Ammon's horn (tissue), 1 donor: ENCODE measurements at regions not wholly inside any gene's neighbourhood (a gene's known extent, or its start where the extent isn't known, plus 50 kb on each side); places are given as distances from the start of the nearest gene placed in this dataset.

Source experiments
- DNase-seq: peaks from one replicate; pipeline ENCODE4 v3.0.0-alpha.2; 2016; ENCODE audit warnings: low spot score

DNA sequence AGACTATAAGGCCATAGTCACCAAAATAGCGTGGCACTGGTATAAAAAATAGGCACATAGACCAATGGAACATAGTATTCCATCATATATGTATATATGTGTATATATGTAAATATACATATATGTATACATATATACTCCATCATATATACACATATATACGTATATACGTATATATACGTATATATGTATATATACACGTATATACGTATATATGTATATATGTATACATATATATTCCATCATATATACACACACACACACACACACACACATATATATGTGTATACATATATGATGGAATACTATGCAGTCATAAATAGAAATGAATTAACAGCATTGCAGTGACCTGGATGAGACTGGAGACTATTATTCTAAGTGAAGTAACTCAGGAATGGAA is 204.6 kb downstream of the LTN1 start:
- DNase-seq: no peak

DNA sequence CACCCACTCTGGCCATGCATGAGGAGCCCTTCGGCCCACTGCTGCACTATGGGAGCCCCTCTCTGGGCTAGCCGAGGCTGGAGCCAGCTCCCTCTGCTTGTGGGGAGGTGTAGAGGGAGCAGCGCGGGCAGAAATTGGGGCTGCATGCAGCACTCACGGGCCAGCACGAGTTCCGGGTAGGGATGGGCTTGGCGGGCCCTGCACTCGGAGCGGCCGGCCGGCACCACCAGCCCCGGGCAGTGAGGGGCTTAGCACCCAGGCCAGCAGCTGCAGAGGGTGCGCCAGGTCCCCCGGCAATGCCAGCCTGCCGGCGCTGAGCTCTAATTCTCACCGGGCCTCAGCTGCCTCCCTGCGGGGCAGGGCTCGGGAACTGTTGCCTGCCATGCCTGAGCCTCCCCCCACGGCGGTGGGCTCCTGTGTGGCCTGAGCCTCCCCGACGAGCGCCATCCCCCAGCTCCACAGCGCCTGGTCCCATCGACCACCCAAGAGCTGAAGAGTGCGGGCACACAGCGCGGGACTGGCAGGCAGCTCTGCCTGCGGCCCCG is 209.0 kb downstream of the LTN1 start:
- no peak for DNase-seq

DNA sequence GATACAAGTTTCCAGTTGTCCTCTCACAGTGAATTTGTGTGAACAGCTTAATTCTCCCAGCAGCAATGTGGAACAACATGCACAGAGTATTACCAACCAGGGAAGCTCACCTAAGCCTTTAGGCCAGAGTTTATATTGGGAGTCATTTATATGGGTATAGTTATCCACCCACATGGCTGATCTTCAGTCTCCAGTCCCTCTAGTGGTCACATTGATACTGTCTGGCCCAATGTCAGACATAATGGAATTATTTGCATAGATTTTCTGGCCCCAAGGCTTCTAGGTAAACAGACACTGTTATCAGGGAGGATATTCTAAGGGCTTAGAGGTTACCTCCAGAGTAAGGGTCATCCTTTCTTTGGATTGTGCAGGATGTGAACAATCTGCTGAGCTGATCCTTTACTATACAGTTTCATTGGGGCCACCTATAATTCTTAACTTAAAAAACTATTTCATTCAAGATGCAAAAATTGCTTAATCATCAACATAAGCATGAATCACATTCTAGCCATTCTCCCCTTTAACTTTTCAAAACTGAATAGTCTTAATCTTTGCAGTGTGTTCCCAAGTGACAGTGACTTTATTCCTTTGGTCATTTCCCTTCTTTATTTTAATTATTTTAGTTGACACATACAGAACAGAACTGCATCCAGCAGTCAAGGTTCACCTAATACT is 210.9 kb downstream of the LTN1 start:
- no peak for DNase-seq

DNA sequence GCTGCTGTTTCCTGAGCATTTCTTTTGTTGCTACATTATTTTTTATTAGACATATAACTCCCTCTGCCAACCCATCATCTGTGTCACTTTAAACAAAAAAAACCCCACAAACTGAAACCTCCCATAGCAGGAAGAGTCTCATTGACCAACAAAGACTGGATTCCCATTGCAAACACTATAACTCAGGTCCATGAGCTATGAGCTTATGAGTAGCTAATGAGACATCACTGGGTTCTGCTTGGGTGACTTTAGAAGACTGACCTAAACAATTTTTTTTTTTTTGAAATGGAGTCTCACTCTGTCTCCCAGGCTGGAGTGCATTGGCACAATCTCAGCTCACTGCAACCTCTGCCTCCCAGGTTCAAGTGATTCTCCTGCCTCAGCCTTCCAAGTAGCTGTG is 212.8 kb downstream of the LTN1 start:
- DNase-seq: no peak

DNA sequence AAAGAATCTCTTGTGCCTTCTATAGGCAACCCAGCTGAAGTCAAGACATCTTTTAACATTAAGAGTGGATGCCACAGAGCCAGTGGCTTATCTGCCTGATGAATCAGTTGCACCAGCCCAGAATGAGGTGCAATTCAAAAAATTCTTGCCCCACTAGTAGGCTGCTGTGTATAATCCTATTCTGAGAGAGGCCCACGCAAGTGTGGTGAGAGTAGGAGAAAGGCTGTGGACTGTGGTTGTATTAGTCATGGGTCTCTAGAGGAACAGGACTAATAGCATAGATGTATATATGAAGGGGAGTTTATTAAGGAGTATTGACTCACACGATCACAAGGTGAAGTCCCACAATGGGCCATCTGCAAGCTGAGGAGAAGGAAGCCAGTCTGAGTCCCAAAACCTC is 216.4 kb downstream of the LTN1 start:
- no peak for DNase-seq

DNA sequence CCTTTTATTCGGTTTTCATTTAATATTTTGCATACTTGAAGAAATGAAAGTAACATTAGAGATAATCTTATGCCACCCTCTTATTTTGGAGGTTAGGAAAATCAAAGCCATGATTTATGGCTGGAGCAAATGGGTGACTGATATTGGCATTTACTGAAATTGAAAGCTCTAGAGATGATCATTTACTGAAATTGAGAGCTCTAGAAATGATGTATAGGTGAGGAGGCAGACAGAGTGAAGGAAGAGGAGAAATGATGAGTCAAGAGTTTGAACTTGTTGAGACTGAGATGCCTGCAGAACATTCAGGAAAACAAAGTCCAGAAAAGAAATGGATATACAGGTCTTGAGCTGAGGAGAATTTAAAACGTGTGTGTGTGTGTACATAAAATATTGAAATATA is 217.6 kb downstream of the LTN1 start:
- DNase-seq: no peak

DNA sequence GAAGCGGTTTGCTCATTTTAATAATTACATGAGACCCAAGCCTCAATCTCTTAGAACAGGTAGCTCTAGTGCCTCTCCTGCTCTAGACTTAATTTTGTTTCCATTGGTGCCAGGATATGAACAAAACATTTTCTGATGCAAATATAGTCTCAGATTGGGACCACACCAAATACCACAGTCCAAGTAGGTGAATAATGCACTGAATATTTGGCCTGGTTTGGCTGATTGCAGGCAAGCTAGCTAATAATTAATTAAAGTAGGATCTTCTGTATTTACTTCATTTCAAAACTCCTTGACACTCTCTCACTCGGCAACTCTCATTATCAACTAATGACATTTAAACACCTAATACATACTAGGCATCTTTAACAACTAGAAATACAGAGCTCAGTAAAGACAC is 219.6 kb downstream of the LTN1 start:
- no peak for DNase-seq

DNA sequence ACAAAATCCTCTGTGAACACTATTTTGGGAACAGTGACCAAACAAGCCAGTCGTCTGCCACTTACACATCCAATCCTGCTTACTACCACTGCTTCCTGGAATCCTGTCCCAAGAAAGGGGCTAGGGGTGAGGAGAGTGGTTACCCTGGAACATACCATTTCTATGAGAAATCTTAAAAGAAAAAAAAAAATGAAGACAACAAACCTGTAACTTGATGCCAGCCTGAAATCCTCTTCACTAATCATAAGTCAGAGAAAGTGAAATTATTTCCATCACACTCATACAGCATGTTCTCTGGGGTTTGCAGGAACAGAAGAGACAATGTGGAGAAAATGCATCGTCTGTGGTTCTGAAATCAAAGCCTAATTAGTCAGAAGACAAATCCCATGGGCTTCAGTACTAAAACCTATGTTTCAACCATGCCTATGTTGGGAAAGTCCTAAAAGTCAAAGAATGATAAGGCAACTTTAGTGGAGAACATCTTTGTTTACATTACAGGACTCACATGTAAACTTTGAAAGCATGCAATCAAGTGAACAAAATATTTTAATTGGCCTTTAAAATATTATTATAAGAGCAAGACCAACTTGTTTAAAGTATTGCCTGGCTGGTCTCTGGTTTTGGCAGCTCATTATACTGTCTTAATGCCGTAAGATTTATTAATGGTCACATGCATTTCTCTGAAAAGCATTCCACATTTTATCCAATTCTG is 220.7 kb downstream of the LTN1 start:
- DNase-seq: no peak

DNA sequence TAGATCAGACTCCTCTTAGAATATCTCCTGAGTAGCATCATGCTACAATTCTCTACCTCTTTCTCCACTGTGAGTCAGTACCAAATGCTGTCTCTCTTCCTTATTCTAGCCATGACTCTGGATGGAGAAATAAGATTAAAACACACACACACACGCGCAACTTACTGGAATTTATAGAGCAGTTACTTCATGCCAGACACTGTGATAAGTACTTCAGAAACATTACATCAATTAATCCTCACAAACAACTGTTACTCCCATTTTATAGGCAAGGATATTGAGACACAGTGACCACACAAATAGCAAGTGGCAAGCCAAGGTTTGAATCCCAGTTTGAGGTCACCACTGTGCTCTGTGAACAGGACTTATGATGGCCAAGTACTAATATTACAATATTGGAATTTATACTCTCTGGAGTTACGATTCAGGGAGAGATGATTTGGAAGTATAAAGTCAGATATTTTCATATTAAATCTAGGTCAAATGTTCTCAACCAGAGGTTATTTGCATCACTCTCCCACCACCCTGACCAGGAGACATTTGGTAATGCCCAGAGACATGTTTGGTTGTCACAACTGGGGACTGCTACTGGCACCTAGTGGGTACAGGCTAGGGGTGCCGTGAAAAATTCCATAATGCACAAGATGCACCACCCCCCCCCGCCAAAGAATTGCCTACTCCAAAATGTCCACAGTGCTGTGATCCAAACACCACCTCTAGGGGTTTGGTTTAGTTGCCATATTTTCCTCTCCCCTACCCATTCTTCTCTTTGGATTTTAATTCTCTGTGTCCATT is 221.6 kb downstream of the LTN1 start:
- DNase-seq: no peak

DNA sequence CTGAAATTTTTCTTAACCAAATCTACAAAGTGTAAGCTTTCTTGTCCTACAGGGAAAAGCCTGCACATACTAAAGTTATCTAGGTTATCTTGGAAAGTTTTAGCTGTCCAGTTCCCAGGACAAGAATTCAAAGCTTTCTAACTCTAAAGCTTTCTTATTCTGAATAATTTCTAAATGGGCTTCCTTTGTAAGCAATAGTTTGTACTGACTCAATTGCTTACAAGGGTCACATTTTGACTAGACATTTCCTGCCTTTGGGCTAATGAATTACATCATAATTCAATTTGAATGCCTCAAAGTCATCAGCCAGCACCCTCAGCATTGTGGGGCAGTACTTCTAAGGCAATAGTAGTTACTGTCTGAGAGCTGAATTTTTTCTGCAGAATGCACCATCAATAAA is 223.0 kb downstream of the LTN1 start:
- no peak for DNase-seq

DNA sequence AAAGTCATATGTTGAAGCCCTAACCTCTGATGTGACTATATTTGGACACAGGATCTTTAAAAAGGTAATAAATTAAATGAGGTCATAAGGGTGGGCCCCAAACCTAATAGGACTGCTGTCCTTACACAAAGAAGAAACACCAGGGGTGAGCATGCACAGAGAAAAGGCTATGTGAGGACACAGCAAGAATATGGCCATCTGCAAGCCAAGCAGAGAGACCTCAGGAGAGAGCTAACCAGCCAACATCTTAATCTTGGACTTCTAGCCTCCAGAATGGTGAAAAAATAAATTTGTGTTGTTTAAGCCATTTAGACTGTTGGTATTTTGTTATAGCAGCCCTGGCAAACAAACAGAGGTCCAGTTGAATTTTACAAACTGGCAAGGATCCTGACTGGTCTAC is 223.9 kb downstream of the LTN1 start:
- DNase-seq: no peak

DNA sequence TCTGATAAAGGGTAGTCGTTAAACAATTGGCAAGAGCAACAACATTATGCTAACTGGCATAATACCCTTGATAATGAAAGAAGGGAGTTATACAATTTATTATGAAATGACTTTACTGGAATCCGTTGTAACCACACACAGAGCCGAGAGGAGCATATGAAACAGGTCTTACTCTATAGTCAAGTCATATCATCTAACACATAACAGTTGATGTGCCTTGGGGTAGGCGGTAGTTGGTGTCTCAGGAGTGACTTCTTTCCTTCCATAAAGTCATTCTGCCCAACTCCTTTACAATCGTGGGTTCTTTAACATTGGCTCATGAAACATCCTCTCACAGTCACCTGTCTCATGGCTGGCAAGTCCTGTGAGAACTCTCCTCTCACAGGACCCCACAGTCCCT is 225.2 kb downstream of the LTN1 start:
- DNase-seq: no peak

DNA sequence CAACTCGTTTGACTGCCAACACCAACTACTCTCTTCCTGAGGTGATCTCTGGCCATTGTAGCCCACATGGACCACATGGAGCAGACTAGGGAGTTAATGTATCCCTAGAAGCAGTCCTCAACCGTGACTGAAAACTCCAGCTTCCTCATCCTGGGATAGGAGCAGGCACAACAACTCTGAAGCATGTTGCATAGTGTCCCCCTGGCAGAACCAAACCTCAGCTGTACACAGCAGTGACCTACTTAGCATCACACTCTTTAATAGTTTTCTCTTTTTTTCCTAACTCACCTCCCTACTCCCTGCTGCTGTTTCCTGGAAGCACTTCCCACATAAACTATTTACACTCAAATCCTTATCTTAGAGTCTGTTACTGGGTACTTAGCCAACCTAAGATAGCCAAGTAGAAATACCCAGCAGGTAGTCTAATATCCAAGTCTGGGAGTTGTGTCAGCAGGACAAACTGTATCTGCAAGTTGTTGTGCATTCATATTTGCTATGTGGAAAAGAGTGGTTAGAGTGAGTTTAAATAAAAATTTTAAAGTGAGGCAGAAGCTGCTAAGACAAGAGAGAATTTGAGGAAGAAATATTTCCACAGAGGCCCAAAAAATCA is 228.8 kb downstream of the LTN1 start:
- DNase-seq: no peak

DNA sequence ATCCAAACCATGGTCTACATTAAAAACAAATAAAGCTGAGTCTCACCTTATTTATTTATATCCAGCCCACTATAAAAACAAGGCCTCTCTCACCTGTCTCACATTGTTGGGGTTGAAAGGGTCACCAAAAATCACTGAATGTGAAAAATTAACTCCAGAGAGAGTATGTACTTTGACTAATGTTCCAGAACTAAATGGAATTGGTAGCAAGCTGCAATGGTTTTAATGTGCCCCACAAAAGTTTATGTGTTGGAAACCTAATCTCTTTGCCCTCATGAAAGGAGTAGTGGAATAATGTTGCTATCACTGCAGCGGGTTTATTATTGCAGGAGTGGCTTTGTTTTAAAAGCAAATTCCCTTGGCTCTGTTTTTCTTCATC is 230.3 kb downstream of the LTN1 start:
- no peak for DNase-seq

DNA sequence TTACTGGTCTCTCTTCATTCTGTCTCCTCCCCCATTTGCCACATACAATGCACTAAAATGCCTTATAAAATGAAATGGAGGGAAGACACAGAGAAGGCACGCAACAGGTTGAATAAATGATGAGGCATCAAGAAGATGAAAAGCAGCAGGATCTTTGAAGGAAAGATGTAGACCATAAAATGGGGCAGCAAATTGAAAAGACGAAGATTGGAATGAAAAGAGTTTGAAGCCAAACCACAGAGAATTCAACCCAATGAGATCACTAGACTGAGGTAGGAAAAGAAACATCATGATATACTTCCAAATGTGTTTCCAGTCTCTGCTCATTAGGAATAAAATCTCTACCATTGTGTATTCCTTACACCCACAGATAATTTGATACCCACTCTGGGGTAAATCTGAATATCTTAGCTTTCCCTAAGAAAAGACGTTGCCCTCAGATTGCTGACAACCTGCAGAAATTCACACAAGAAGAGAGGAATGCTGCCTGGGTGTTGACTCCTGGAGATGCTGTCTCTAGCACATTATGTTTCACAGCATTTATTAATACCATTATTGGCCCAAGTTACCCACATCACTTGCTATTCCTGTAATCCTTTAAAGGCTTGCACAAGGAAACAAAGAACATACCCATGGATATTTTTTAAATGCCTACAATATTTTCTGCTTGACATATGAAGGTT is 230.9 kb downstream of the LTN1 start:
- DNase-seq: no peak

DNA sequence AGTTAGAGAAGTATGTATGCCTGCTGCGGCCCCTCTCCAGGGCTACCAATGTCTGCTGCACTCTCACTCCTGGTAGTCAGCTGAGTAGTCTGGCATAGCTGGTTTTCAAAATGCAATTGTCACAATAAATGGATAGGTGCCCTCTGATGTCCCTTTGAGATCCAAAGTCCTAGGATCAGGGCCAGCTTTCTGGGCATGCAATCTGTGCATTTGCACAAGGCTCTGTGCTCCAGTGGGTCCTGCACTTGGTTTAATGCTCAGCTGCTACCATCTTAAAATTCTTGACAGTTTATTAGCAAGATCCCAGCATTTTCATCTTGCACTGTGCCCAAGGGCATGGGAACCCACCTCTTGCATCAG is 233.8 kb downstream of the LTN1 start:
- no peak for DNase-seq

DNA sequence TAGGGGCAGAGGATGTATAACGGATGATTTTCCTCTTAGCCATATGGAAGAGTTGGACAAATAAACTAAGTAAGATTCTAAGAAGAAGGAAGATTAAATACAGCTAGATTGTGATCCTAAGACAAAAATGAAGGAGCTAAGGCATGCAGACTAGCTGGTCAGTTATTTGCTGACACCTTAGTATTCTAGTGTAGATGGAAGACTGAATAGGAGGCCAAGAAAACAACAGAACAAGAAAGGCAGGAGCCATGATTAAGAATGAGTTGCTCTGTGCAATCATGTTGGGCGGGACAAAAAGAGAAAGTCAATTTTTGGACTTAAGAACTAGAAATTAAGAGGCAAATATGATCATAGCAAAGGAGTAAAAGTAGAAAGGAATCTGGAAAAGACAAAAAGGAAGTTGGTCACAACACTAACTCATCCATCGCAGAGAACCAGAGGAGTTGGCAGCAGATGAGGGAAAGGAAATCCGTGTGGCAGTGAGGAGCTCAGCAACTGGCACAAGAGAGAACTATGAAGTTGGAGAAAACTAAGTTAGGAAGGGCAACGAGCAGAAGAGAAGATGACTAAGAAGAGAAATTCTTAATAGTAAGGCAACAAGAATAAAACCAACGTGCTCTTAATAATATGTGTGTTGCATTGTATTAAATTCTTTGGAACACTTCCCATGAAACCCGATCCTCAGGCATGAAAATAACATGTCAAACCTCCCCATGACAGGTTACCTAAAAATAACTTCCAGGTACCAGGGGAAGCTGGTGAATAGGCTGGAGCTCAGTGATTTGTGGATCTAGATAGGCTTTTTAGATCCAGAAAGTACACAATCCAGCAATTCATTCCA is 234.4 kb downstream of the LTN1 start:
- DNase-seq: no peak

DNA sequence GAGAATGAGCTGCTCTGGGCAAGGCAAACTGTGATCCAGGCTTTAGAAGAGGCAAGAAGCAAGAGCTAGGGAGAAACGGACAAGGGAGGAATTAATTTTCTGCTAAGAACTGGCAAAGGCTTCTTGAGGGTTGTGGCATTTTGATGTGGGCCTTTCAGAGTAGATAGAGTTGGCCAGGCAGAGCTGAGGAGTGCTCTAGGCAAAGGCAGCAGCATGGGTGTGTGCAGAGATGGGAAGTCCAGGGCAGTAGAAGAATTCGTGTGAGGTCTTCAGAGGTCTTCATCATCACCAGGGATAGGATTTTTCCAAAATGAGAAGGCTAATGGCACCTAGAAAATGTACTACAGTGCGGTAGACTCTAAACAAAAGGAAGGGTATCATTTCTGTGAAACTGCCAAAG is 237.8 kb downstream of the LTN1 start:
- DNase-seq: no peak

DNA sequence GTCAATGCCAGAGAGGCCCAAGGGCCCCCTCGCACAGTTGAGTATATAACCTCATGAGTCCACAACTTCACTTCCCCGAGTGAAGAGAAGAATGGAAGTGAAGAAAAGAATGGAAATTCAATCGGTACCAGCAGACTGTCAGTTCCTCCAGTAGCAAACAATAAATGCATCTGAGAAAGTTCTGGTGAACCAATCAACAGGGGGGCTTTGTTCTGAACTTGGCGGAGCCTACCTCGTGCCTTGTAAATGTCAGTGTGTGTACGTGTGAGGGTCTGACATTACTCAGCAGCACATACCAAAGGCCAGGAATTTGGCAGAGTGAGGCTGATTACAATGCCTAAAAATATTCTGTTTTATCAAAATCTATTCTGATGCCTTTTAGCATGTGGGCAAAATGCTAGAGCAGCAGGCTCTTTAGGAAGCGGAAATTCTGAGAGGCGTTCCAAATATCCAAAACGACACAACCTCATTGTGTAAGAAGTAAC is 238.5 kb downstream of the LTN1 start:
- peak; percentile 29 for DNase-seq

DNA sequence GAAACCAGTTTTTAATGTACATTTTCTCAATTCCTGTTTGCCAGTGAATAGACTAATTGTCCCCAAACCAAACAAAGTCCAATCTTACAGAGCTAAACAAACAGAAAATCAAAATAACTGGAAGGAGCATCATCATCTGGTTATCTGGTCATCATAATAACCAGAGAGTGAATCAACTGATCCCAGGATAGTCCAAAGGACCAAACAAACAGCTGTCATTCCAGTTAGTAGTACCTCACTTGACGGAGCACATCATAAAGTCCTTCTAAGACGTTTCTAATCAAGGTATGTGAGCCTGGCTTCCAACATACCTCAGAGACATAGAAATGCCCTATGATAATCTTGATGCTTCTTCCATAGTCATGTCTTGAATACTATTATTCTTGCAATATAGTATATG is 240.5 kb downstream of the LTN1 start:
- no peak for DNase-seq

DNA sequence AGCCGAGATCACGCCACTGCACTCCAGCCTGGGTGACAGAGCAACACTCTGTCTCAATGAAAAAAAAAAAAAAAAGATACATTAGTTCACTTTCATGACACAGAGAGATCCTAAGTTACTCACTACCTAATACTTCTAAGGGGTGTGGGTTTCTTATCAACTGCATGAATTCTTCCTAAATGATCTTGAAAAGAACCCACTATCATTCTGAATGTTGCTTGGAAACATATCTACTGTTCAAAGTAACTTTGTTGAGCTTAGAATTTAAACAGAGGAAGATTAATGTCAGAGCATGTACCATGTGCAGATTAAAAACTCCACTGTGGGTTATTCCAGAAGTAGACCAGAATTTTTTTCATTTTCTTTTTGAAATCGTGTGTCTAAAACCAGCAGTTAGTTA is 241.5 kb downstream of the LTN1 start:
- DNase-seq: no peak
